Activated T-cell treated with anti-CD3 and anti-CD28 coated beads for 1 hour (primary cell): ENCODE measurements at regions not wholly inside any gene's neighbourhood (a gene's known extent, or its start where the extent isn't known, plus 50 kb on each side); places are given as distances from the start of the nearest gene placed in this dataset.

Experiments used
- DNase-seq: peaks from one replicate; pipeline ENCODE4 v3.0.0-alpha.2; 2020; ENCODE audit warnings: low read depth

DNA sequence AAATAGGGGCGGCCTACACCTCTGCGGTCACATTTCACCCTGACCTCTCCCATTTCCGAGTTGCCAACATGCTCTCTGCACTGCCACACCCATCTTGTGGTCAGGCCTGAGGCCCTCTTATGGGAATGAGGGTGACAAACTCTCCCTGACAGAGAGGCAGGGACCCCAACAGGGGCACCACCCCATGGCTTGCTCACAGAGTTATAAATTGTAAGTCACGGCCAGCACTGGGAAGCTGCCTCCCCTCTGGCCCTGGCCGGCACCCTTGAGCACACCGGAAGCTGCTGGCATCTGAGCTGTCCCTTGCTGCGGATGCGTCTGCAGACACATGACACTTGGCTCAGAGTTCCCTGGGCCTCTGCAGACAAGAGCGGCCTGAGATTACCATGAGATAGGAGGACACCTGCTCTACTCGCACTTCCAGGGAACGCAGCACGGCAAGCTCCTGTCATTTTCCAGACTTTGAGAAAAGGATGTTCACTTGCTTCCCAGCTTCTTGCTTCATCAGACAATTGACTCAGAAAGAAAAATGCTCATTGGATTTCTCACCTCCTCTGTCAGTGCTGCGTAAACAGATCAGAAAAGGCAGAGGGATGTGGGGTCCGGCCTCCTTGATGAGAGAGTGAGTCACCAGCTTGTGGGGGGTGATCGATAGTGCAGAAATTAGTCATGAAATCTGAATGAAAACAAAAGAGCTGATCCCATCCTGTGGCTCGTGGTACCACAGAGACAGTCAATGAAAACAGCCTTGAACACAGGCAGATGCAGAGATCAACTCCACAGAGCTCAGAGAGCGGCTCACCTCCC lies 269.8 kb downstream of the SYK start:
- DNase-seq, result no peak

DNA sequence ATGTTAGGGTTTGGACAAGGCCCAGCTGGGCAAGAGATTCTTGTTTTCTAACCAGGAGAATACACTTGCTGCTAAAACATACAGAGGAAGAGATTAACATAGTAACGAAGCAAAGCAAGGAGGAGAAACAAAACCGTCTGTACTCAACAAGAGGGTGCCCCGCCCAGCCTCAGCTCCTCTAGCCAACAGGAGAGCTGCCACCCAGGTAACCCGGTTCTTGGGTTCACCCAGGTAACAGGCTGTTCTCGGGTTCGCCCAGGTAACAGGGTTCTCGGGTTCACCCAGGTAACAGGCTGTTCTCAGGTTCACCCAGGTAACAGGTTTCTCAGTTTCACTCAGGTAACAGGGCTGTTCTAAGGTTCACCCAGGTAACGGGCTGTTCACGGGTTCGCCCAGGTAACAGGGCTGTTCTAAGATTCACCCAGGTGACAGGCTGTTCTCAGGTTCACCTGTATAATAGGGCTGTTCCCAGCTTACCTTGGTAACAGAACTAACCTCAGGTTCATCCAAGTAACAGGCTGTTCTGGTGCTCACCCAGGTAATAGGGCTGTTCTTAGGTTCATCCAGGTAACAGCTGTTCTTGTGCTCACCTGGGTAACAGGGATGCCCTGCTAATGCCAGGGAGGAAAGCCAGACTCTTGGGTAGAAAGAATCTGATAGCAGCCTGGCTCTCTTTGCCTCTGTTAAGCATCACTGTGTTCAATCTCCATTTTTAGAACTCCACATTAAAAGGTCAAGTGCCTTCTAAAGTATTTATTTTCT lies 271.6 kb downstream of the SYK start:
- DNase-seq, result no peak

DNA sequence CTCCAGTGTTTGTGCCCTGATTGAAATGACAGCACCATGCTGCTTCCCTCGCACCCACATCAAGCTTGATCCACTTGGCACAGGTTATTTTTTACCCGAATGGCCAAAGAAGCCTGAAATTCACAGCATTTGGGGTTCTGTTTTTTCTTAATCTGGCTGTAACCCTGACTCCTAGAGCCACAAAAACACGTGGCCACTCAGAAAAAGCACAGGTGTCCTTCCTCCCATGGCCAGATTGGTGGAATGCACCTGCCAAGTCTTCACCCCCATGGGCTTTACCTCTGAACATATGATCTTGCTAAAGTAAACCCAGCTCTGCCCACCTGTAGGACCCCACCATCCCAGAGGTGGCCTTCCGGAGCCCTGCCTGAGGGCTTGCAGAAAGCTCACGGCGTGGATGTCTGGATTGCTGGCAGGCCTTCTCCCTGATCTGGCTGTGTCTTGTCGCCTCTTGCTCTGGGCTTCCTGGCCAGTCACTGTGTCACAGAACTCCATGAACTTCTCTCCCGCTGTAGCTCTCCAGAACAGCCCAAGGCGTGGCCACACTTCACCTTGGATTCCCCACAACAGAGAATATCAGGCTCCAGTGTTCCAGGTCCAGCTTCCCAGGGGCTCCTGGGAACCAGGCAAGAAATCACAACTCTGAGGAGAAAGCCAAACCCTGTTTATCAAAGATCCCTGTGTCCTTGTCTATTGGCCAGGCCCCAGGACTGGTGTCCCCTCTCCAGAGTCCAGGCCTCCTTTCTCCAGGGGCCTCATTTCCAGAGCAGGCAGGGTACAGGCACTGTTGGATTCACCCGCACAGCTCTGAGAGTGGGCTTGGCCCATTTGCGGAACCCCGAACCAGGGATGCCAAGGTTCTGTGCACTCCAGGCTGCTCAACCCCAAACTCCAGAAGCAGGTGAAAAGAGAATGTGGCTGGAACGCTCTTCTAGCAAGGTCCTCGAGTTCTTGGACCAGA lies 272.5 kb downstream of the SYK start:
- no peak for DNase-seq

DNA sequence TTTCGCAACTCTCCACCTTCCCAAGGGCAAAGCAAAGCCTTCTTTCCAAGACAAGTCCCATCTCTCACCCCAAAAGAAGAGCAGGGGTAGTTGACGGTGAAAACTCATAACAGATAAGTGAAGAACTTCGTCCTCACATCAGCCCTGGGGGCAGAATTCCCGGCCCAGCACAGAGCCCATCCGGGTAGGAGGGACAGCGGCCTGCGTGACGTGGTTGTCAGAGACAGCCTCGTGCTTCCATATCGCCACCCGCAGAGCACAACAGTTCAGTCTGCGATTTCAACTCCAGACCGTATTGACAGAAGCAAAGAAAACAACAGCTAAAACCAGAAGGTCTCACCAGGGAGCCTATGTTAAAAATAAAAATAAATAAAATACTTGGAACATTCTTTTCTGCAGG lies 273.2 kb downstream of the SYK start:
- no peak for DNase-seq

DNA sequence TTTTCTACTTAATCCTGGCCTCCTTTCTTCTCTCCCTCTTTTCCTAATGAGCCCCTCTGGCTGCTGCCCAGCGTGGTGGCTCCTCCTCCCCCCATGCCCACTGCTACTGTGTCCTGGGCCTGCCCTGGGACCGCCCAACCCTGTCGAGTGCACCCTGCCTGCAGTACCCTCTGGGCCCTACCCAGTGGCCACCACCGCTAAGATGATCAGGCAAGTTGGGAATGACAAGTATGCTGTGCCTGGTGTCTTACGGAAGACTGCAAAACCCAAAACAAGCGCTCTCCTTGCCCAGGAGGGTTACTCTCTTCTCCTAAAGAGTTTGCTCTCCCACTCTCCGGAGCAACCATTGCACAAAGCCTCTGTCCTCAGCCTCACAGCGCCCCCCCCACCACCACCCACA lies 273.7 kb downstream of the SYK start:
- DNase-seq, result no peak

DNA sequence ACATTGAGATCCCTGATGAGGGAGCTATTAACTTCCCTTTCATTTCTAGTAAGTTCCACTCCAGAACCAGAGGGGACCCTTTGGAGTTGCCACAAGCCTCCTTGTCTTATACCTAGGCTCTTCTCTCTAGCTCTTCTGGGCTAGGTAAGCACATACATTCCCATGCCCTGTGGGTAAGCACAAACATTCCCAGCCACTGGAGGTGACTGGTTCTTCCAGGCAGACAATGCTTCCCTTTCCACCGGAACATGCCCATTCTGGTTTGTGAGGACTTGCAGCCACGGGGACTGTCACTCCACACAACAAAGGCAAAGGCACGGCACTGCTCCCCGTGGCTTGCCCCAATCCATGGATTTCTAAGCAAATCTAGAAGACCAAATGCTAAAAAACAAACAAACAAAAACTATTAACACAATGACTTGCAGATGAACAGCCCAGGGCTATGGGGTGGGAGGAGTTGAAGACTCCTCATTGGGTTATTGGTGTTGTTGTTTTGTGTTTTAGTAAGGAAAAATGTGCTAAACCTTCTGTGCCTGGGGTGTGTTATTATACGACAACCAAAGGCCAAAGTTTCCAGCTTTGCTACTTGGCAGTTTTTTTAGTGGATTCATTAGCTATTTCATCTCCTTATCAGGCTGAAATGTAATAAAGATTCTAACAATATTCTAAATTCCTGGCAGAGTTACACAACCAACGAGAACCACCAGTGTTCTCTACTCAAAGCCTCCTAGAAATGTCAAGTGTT lies 276.2 kb downstream of the SYK start:
- DNase-seq, result no peak

DNA sequence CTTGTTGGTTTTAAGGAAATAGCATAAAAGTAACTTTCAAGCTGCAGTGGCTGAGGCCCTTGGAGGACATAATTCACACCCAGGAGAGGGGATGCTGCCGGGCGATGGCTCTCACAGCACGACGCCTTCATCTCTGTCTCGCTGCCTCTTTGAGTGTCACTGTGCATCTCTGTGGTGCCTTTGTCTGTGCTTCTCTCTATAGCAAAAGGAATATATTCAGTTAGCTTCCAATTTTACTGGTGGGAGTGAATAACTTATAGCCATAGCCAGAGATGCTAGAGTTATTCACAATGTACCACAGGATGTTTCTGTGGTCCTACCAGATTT lies 276.7 kb downstream of the SYK start:
- DNase-seq, result no peak

DNA sequence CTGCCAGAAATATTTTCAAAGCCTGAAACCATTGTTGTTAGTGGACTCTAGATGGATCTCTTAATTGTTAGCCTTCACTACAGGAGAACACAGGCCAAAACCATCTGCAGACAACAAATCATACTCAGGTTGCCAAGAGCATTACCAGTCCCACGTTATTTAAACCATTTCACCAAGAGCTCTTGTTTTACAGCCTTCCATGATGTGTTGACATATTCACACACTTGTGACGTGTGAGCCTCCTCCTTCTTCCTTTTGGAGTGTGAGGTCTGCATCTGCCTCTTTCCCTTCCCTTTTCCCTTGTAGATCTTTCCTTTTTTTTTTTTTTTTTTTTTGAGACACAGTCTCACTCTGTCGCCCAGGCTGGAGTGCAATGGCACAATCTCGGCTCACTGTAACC lies 279.0 kb downstream of the AUH start:
- DNase-seq, result no peak

DNA sequence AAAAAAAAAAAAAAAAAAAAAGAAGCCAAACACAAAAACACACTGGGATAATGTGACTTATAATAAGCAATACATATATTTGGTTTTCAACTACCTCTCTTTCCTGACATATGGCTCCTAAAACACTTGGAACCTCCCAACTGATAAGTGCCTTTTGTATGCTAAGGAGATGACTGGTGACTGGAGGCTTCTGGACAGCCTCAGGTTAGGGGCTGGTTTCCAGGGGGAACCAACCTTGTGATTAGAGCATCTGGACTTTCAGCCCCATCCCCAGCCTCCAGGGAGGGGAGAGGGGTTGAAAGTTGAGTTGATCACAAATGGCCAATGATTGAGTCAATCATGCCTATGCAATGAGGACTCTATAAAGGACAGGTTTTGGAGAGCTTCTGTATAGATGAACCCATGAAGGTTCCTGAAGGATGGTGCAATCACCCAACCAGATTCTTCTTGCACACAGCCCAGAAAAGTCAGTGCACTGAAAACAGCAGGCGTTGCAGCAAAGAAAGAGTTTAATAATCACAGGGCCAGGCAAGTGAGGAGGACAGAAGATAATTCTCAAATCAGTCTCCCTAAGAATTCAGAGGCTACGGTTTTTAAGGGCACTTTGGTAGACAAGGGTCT lies 276.7 kb downstream of the AUH start:
- DNase-seq, result no peak

DNA sequence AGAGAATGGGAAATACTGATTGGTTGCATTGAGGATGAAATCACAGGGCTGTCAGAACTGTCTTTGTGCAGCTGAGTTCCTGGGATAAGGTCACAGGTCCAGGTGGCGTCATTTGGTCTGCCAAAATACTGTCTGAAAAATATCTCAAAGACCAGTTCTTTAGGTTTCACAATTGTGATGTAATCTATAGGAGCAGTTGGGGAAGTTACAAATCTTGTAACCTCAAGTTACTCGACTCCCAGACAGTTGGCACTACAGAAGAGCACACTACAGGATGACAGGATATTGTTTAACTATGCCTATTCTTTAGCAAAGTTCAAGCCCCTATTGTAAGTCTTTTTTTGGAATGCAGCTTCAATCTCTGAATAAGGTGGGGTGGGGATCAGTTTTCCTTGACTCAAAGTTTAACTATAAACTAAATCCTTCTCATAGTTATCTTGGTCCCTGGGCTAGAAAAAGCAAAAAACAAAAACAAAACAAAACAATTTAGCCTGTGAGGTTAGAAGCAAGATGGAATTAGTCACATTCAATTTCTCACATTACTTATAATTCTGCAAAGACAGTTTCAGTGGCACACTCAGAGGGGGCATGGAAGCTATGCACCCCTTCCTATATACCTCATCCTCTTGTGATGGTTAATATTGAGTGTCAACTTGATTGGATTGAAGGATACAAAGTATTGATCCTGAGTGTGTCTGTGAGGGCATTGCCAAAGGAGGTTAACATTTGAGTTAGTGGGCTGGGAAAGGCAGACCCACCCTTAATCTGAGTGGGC lies 276.0 kb downstream of the AUH start:
- no peak for DNase-seq

DNA sequence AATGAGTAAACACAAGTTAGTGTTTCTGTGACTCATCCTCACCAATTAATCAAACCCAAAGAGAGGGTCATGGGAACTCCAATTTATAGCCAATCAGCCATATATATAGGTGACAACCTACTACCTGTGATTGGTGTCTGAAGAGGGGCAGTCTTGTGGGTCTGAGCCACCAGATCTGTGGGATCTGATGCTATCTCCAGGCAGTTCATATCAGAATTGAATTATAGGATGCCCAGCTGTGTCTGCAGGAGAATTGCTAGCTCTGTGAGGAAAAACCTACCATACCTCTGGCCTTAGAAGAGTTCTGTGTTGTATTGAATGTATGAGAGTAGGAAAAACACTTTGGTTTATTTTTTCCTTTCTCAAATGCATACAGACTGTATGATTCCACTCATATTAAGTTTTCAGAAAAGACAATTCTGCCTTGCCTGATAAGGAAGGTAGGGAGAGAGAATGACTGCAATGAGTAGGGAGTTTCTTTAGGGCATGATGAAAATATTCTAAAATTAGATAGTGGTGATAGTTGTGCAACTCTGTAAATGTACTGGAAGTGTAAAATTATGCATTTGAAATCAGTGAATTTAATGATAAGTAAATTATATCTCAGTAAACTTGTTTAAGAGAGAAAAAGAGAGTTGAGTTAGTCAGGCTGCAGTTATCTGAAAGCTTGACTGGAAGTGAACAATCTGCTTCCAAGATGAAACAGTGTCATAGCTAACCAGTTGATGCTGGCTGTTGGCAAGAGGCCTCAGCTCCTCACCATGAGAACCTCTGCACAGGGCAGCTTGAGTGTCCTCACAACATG lies 274.9 kb downstream of the AUH start:
- no peak for DNase-seq

DNA sequence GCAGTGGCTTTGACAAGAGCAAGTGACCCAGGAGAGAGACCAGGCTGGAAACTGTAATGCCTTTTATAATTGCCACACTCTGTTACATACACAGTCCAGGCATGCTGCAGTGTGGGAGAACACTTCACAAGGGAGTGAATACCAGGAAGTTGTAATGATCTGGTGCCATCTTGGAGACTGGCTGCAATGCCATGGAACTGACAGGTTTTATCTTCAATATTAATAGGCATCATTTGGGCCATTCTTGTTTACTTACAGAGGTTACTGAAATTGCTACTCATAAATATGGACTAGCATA lies 274.3 kb downstream of the AUH start:
- no peak for DNase-seq

DNA sequence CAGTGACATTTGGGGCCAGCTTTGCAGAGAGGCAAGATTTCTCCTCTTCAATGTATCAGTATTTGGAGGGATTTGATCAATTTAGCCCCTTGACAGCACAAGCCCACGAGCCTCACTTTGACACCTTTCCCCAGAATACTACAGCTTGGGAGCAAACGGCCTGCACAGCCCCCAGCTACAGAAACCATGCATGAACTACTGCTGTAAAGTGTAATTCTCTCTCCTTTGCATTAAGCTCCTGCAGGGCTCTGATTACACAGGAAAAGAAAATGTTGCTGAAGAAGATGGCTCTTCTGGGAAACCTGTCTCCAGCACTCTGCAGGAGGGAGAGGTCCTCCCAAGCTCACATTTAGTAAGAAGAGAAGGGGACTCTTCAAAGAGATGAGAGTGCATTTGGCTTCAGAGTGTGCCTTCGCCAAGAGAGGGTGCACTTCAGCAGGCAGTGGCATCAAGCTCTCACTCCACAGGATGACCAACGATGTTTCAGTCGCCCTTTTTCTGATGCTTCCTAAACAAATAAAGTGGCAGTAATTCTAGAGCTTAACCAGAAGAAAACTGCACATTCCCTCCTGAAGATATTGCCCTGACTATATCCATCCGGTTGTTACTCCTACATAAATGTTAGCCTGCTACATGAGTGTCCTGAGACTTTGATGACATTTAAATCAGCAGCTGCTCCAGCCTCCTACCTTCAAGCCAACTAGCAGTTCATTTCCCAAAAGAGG lies 272.2 kb downstream of the AUH start:
- DNase-seq, result no peak

DNA sequence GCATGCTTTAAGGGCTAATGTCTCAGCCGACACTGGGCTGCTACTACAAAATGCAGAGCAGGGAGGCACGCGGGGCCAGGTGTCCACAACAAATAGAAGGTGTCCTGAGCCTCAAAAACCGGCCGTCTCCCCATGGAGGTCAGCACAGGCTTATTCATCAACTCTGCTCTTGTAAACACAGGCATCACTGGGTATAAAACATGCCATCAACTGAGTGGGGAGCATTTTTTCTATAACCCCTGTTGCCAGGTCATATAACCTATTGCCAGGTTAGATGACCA lies 271.6 kb downstream of the AUH start:
- DNase-seq, result no peak

DNA sequence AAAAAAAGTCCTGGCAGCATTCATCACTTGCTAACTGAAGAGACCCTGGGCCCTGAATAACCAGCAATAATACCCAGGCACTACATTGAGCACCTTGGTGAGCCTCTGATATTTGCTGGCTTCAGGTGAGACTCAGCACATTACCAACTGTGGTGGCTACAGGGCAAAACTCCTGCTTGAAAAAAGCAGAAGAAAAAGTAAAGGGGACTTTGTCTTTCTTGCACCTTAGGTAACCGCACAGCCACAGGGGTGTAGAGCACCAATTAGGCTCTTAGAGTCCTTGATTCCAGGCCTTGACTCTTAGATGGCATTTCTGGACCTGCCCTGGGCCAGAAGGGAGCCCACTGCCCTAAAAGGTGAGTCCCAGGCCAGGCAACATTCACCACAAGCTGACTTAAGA lies 269.5 kb downstream of the AUH start:
- DNase-seq, result no peak

DNA sequence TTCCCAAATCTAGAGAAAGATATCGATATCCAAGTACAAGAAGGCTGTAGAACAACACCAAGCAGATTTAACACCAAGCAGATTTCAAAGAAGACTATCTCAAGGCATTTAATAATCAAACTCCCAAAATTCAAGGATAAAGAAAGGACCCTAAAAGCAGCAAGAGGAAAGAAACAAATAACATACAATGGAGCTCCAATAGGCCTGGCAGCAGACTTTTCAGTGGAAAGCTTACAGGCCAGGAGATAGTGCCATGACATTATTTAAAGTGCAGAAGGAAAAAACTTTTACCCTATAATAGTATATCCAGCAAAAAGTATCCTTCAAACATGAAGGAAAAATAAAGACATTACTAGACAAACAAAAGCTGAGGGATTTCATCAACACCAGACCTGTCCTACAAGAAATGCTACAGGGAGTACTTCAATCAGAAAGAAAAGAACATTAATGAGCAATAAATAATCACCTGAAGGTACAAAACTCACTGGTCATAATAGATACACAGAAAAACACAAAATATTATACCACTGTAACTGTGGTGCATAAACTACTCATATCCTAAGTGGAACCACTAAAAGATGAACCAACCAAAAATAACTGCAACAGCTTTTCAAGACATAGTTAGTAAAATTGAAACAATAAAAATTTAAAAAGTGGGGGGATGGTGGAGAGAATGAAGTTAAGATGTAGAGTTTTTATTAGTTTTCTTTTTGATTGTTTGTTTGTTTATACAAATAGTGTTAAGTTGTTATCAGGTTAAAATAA lies 267.2 kb downstream of the AUH start:
- DNase-seq, result no peak

DNA sequence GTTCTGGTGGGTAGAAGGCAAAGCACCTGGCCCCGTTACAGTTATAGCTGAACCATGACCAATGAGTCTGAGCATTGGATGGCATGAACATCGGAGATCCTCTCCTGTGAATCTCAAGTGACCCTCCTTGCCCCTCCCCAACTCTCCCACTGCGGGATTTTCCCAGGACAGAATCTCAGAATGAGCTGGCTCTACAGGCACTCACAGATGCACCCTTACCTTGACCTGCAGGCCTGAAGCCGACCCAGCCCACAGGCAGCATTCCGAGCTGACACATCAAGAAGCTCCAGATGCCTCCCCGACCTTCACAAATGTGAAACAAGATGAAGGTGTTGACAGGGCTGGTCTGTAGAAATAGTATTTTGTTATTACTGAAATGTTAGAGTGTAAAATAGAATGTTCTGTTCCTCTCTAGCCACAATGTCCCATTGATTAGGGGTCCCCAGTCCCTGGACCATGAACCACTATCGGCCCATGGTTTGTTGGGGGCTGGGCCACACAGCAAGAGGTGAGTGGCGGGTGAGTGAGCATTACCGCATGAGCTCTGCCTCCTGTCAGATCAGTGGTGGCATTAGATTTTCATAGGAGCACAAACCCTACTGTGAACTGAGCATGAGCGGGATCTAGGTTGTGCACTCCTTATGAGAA lies 263.4 kb downstream of the AUH start:
- DNase-seq, result no peak

DNA sequence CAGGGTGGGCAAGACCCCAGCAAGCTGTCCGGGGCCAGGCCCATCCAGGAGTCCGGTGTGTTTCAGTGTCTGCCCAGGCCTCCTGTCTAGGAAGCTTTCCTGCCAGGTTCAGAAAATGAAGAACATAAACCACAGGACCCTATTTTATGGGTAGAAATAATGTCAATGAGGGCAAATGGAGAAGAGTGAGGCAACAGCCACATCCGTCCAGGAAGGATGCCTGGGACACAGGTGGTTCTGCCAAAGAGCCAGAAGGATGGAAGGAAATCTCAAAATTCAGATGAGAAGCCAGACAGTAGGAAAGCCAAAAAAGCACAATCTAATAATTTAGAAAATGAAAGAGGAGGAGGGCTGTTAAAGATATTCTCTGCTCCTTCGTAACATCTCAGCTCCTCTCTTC lies 262.3 kb downstream of the AUH start:
- DNase-seq, result no peak
